ENCODE measurements at regions not wholly inside any gene's neighbourhood (a gene's known extent, or its start where the extent isn't known, plus 50 kb on each side); places are given as distances from the start of the nearest gene placed in this dataset.

DNA sequence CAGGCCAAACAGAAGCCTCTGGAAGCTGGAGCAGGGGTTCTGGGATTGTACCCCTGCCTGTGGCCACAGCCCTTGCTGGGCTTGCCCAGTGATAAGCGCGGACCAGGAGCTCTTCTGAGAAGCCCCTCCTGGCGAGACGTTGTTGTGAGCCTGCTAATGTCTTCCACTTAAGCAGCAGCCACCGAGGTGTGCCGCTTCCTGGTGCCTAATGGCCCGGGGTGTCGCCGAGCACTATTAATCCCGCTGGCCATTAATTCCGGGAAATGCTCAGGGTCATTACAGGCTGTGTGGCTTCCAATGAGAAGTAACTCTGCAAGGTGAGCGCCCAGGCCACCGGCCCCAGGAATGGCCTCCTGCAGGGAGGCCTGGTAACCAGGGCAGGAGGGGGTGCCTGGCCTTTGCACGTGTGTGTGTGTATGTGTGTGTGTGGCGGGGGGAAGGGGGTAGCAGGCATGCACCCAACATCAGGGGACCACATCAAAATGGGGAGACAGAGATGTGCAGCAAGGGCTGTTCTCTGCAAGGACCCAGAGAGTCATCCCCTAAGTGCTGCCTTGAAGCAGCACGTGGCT lies 175.0 kb downstream of the URI1 start:
- in situ Hi-C loops (cut with HindIII; ENCODE audit: low pct_ligation_motif_present, low pct_unique_long_range_greater_than_20kb, low sequenced_read_pairs): no loop called here
- no peak for DNase-seq

DNA sequence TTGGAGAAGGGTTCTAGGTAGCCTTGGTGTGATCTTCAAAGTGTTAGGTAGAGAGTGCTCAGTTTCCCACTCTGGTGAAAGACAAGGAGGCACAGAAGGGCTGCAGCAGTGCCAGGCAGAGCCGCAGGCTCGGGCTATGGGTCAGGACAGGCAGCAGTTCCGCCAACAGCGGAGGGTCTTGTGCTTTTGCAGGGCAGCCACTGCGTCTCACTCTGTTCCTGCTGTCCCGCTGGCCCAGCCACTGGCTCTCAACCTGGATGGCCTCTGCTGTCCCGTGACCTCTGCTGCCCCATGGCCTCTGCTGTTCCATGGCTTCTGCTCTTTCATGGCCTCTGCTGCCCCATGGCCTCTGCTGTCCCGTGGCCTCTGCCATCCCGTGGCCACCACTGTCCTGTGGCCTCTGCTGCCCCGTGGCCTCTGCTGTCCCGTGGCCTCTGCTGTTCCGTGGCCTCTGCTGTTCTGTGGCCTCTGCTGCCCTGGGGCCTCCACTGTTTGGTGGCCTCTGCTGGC lies 175.7 kb downstream of the URI1 start:
- in situ Hi-C loops (cut with HindIII; ENCODE audit: low pct_ligation_motif_present, low pct_unique_long_range_greater_than_20kb, low sequenced_read_pairs): no loop called here

DNA sequence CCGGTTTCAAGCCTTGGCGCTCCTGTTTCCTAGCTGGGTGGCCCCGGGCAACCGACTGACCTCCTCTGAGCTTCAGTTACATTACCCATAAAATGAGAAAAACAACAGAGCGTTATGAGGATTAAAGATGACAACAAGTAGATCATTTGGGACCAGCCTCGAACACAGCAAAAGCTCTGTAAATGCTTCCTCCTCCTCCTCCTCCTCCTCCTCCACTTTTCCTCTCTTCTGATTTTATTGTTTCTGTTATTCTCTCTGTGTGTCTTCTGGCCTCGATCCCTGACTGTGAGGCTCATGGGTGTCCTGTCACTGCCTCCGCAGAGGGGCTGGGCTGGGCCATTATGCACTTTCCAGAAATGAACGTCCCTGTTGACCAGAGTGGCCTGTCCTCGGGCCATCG lies 176.2 kb downstream of the URI1 start:
- in situ Hi-C loops (cut with HindIII; ENCODE audit: low pct_ligation_motif_present, low pct_unique_long_range_greater_than_20kb, low sequenced_read_pairs): no loop called here
- DNase-seq: no peak

More for the DNA sequence above, 175.7 kb downstream of the URI1 start:
- no peak for DNase-seq

DNA sequence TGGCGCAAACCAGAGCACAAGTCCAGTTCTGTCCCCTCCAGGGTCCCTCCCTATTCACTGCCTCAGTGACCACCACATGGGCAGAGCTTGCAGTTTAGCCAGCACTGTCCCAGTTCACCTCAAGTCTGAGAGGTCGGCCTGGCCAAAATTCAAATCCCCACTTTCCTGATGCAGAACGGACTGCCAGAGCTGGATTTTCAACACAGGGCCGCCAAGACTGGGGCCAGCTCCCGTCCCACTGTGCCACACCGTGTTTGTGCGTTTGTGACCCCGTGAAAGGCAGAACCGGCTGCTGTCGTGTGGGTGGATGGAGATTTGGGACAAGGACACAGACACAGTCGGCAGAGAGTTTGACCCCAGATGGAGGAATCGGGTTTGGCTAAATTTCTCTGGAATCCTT lies 176.7 kb downstream of the URI1 start:
- in situ Hi-C loops (cut with HindIII; ENCODE audit: low pct_ligation_motif_present, low pct_unique_long_range_greater_than_20kb, low sequenced_read_pairs): no loop called here
- DNase-seq: no peak

DNA sequence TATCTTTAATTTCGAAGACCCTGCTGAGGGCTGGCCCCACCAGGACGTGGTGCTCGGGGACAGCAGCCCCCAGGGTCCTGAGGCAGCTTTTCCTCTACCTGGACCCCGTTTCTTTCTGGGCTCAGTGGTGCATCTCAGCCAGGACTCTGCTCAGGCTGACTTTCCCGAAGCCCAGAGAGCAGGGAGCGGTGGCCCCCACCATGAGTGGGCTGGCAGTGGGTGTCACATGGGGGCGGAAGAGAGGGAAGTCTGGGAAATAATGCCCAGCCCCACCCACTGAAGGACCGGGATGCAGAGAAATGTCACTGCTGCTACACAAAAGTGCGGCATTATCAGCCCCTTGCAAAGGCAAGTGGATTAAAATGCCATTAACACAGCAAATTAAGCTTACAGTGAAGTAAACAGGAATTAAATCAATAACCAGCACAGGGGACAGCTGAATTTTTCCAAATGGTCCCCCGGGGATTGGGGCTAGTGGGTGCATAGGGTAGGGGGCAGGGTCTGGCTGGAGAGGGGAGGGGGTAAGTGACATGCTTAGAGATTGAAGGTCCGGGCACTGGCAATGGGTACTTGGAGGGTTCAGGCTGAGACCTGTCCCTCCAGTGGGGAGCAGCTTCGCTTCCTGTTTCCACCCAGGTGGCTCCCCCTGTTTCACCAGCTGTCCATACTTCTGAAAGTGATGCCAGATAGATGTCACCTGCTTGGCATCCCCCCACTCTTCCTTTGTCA lies 177.3 kb downstream of the URI1 start:
- DNase-seq: no peak
- in situ Hi-C loops (cut with HindIII; ENCODE audit: low pct_ligation_motif_present, low pct_unique_long_range_greater_than_20kb, low sequenced_read_pairs): no loop called here

DNA sequence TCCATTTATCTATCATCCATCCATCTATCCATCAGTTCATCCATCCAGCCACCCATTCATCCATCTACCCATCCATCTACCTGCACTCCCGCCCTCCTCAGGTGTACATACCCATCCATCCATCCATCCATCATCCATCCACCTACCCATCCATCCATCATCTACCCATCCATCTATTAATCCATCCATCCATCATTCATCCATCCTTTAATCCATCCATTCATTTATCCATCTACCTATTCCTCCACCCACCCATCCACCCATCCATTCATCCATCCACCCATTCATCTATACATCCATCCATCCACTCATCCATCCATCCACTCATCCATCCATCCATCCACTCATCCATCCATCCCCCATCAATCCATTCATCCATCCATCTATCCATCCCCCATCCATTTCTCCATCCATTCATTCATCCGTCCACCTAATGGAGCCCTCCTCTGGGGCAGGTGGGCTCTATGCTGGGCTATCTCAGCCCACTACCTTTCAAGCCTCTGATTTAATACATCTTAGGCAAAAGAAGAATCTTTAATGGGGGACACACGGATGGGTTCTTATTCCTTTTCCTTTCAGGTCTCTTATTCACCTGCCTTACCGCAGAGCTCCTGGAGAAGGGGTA lies 178.9 kb downstream of the URI1 start:
- in situ Hi-C loops (cut with HindIII; ENCODE audit: low pct_ligation_motif_present, low pct_unique_long_range_greater_than_20kb, low sequenced_read_pairs): no loop called here
- no peak for DNase-seq

DNA sequence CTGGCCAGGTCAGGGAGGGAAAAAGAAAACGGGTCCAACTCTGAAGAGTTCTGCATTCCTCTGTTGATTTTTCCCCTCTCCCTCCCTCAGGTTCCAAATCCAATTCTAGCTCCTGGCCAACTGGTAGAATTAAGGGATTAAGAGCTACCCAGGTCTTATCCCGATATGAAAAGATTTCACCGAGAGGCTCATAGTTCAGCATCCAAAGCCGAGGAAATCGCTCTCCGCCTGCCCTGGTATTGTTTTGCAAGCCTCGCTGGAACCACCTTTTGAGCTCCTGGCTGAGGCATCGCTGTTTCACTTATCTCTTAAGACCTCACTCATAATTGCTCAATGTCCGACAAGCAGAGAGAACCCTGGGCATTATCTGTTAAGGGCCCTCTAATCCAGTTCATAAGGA lies 180.4 kb downstream of the URI1 start:
- no peak for DNase-seq
- in situ Hi-C loops (cut with HindIII; ENCODE audit: low pct_ligation_motif_present, low pct_unique_long_range_greater_than_20kb, low sequenced_read_pairs): no loop called here

DNA sequence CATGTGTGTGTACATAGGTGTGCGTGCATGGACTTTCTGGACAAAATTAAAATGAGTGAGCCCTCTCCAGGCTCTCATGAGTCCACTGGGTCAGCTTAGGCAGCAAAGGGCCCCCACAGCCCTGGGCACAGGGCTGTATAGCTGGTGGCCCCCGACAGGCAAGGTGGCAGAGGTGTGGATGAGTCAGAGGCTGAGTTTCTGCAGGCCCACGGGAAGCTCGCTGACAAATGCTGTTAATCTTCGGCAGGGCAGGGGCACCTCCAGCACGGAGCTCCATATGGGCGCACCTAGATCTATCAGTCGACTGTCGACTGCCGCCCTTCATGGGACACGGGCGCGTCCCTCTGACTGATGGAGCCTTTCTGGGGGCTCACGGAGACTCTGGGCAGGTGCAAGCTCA lies 181.1 kb downstream of the URI1 start:
- no peak for DNase-seq
- in situ Hi-C loops (cut with HindIII; ENCODE audit: low pct_ligation_motif_present, low pct_unique_long_range_greater_than_20kb, low sequenced_read_pairs): no loop called here

DNA sequence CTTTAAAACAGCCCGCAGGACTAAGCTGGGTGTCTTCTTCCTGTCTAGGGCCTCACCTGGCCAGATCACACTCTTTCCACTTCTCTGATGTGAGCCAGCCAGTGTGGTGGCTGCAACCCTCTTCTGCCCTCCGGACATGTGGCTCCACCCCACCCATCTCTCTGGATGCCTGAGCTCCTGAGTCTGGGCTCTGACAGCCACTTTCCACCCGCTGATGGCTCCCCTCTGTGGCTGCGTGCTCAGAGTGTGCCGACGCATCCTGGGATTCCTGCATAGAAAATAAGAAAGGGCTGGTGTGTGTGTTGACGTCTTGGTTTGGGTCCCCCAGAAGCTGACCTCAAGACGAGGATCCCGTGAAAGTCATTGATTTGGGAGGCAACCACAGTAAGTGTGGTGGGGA lies 181.6 kb downstream of the URI1 start:
- no peak for DNase-seq
- in situ Hi-C loops (cut with HindIII; ENCODE audit: low pct_ligation_motif_present, low pct_unique_long_range_greater_than_20kb, low sequenced_read_pairs): no loop called here

DNA sequence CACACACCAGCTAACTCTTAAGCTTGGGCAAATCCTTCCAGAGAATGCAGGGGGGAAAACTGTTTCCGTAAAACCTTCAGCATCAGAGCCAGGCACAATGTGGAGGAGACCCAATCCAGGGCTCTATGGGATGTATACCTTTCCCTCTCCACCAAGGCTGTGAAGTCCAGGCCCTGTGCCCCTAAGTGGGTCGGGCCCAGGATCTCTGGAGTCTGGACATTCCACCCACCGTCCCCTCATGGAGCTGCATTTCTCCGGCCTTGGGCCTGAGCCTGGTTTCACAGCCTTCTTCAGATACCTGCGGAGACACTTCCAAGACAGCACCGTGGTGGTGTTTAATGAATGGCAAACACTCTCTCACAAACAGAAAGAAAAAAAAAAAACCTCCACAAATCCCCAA lies 186.2 kb downstream of the URI1 start:
- no peak for DNase-seq
- in situ Hi-C loops (cut with HindIII; ENCODE audit: low pct_ligation_motif_present, low pct_unique_long_range_greater_than_20kb, low sequenced_read_pairs): no loop called here

DNA sequence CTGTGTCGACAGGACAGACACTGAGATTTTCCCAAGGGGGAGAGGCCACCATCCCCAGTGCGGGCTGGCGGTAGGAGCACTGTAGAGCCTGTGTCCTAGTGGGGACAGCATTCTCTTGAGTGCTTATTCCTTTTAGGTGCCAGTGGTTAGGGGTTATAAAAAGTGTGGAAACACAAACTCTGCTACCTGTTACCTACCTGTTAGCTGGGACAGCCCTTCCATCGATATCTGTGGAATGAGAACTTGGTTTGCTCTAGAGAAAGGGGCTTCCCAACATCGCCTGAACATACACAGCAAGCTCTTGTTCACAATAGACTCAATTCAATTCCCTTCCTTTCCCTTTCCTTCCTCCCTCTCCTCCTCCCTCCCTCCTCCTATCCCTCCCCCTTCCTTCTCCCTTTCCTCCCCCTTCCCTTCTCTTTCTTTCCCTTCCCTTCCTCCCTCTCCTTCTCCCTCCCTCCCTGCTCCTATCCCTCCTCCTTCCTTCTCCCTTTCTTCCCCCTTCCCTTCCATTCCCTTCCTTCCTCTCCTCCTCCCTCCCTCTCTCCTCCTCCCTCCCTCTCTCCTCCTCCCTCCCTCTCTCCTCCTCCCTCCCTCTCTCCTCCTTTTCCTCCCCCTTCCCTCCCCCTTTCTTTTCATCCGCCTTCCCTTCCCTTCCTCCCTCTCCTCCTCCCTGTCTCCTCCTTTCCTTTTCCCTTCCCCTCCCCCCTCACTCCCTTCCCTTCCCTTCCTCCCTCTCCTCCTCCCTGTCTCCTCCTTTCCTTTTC lies 188.5 kb downstream of the URI1 start:
- in situ Hi-C loops (cut with HindIII; ENCODE audit: low pct_ligation_motif_present, low pct_unique_long_range_greater_than_20kb, low sequenced_read_pairs): no loop called here
- DNase-seq: no peak

DNA sequence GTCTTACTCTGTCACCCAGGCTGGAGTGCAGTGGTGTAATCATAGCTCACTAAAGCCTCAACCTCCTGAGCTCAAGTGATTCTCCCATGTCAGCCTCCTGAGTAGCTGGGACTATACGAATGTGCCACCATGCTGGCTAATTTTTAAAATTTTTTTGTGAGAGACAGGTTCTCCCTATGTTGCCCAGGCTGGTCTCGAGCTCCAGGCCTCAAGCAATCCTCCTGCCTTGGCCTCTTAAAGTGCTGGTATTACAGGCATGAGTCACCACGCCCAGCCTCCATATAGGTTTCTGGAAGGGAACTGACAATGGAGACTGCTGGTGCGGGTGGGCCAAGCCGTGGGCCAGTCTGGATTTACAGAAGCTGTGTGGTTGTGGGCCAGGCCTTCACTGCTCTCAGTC lies 189.2 kb downstream of the URI1 start:
- no peak for DNase-seq
- in situ Hi-C loops (cut with HindIII; ENCODE audit: low pct_ligation_motif_present, low pct_unique_long_range_greater_than_20kb, low sequenced_read_pairs): no loop called here

DNA sequence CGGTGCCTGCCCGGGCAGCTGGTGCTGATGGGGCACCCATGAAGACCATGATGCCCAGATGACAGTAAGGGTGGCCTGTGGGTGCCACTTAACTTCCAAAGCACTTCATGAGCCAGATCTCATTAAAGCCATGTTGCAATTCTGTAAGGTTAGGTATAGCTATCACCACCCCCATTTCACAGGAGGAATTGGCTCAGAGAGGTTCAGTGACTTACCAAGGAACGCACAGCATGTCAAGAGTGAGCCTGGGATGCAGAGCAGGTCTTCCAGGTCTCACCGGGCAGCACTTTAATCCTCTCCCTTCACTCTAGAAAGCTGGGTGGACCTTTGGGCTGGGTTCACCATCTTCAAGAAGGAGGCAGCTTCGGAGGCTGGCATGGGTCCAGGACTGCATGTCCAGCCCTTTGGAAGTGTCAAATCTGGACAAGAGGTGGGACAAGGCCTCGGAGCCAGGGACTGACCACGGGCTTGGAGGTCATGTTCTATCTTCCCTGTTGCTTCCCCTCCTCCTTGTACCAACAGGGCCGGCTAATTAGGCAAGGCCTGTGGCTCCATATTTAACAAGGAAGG lies 189.8 kb downstream of the URI1 start:
- in situ Hi-C loops (cut with HindIII; ENCODE audit: low pct_ligation_motif_present, low pct_unique_long_range_greater_than_20kb, low sequenced_read_pairs): no loop called here

DNA sequence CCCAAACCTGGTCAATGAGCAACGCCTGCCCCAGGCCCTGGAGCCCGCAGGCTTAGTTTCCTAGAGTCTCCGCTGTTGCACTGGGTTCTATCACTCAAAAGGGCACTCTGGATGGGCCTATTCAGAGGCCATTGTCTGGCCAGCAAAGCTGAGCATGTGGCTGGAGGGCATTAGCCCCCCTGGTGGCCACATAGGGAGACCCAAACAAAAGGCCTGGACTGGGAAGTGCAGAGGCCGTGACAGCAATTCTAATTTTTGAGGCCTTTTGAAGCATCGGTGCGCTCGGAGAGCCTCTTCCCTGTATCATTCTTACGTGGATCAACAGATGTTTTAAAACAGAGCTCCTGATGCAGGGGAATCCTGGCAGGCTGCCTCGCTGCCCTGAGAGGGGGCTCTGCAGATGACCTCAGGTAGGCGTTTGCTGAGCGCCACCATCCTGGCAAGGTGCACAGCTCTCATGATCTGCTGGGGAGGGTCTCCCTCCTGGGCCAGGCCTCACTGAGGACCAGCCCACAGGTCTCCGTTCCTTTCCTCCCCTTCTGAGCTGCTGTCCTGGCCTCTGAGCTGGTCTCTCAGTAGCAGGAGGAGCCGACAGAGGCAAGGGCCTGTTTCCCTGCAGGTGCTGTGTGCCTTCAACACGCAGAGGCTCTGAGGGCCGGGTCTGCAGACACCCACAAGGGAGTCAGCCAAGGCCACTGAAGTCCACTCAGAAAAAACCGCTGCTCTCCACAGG lies 190.5 kb downstream of the URI1 start:
- in situ Hi-C loops (cut with HindIII; ENCODE audit: low pct_ligation_motif_present, low pct_unique_long_range_greater_than_20kb, low sequenced_read_pairs): no loop called here
- no peak for DNase-seq

More for the DNA sequence above, 189.8 kb downstream of the URI1 start:
- no peak for DNase-seq

DNA sequence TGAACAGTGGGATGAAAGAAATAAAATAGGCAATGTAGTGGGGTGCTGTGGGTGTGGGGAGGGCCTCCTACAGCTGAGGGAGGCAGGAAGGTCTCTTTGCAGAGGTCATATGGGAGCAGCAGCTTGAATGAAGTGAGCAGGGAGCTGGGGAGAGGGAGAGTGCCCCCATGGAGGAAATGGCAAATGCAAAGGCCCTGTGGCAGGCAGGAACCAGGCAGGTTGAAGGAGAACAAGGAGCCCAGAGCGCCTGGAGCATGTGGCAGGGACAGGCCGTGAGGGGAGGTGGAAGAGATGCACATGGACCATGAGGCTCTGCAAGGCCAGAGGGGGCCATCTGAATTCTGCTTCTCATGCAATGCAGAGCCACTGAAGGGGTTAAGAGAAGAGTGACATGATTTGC lies 191.8 kb downstream of the URI1 start:
- in situ Hi-C loops (cut with HindIII; ENCODE audit: low pct_ligation_motif_present, low pct_unique_long_range_greater_than_20kb, low sequenced_read_pairs): no loop called here
- DNase-seq: no peak

DNA sequence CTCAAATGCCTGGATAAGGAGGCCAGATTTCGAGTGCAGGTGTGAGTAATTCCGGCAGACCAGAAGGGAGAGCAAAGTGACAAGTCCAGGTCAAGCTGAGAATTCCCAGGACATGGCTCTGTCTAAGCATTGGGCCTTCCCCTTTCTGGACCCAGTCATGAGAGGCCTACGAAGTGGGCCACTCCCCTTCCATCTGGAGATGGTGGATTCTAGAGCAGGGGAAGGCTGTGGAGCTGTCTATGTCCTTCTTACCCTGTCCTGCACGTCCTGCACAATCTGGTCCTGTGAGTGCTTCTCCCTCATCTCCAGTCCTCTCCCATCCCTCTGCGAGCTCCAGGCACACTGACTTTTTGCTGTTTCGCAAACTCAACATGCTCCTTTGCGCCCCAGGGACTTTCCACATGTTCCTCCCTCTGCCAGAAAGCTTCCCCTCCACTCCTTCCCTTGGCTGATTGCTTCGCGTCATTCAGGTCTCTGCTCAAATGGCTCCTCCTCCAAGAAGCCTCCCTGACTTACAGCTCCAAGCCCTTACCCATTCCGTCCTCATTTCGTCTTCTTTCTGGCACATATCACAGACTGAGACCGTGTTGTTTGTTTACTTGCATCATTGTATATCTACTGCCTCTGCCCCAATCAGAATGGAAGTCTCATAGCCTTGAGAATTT lies 193.2 kb downstream of the URI1 start:
- no peak for DNase-seq
- in situ Hi-C loops (cut with HindIII; ENCODE audit: low pct_ligation_motif_present, low pct_unique_long_range_greater_than_20kb, low sequenced_read_pairs): no loop called here

DNA sequence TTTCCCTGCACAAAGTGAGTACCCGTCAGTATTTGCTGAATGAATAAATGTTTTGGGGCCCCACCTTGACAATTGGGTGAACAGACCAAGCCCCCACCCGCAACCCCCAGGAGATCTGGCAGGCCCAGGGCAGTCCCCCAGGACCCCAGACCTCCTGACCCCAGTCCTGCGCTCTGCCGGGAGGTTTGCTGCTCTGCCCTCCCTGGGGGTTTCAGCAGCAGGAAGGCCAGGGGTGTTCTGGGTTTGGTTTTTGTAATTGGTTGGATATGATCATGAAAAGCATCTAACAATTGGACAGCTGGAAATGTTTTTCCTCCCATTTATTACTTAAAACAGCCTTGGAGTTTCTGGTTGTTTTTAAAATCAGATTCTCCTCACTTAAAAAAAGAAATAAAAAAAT lies 193.8 kb downstream of the URI1 start:
- in situ Hi-C loops (cut with HindIII; ENCODE audit: low pct_ligation_motif_present, low pct_unique_long_range_greater_than_20kb, low sequenced_read_pairs): no loop called here
- DNase-seq: no peak

DNA sequence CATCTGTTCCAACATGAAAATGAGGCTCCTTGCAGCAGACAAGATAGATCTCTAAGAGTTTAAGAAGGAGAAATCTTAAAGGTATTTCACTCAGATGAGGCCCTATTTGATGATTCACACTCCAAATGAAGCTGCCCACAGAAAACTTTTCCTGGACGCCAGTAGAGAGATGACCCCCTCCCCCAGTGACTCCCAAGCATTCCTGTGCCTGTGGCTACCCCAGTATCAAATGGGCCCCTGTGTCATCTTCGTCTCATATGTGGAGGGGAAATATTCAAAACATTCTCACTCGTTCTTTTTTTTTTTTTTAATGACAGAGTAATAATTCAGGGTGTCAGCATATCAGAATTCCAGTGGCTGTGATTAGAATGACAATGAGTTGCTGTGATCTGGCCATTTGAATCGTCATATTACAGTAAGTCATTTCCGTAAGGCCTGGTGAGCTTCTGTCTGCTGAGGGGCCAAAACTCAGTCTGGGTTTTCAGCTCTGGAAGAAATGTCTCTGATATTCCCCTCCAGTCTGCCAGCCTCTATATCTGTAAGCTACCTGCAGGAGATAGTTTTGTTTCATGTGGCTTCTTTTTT lies 194.7 kb downstream of the URI1 start:
- in situ Hi-C loops (cut with HindIII; ENCODE audit: low pct_ligation_motif_present, low pct_unique_long_range_greater_than_20kb, low sequenced_read_pairs): no loop called here

More for the DNA sequence above, 194.7 kb downstream of the URI1 start:
- no peak for DNase-seq
